NCI-H748 treated with DMSO at 0.1 percent for 48 hours (cell line): ENCODE measurements at regions not wholly inside any gene's neighbourhood (a gene's known extent, or its start where the extent isn't known, plus 50 kb on each side); places are given as distances from the start of the nearest gene placed in this dataset.

Source experiments
- DNase-seq: peaks from one replicate; lab custom pipeline; 2025; lab: John Stamatoyannopoulos, UW

- DNase-seq = no peak
These were observed 410.1 kb downstream of the OMA1 start for GRCh38 chr1:58136387-58136786.

GRCh38 chr1:58135821-58136321 lies 410.7 kb downstream of the OMA1 start:
- no peak for DNase-seq

DNA sequence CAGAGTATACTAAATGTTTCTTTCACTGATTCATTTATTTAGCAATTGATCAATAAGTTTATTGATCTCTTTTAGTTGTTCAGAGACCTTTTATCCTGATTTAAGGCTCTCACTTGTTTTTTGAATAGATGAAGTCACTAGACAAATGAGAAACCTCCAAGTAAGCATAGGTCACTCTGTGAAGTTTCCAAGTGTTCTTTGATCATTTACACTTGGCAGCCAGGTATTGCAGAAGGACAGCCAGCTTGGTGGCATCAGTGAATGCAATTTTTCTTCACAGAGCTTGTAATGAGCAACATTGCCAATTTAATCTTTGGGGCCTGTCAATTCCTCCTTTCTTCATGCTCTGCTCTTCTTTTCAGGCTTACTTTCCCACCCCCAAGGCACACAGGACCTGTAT lies 413.0 kb downstream of the OMA1 start:
- DNase-seq = no peak

GRCh38 chr1:58123051-58123450 lies 423.5 kb downstream of the OMA1 start:
- DNase-seq = no peak

- DNase-seq = no peak
These were observed 426.6 kb downstream of the OMA1 start for GRCh38 chr1:58119971-58120370.

- no peak for DNase-seq
These were observed 430.2 kb downstream of the OMA1 start for GRCh38 chr1:58116284-58116683.

DNA sequence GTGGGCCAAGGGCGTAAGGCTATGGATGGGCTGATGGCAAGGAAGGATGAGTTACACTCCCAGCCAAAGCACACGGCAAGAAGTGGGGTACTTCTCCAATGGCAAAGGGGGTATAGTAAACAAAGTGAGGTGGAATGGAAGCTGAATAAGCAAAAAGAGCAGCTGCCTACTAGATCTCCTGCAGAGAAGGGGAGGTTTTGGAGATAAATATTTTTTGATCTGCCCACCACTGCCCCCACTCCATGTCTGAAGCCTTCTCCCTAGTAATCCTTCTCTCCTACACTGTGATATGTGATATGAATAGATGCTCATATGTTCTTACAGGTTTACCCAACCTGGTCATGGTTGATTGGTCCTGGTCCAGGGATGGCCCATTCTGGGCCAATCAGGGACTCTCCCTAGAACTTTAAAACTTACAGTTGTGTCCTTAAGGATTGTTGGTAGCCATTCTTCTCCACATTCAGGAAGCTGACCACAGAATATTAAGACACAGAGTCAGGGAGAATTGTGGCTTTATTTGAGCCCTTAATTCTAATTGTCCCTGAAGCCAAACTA lies 436.8 kb downstream of the OMA1 start:
- no peak for DNase-seq

GRCh38 chr1:58108783-58109182 lies 437.7 kb downstream of the OMA1 start:
- DNase-seq = no peak

DNA sequence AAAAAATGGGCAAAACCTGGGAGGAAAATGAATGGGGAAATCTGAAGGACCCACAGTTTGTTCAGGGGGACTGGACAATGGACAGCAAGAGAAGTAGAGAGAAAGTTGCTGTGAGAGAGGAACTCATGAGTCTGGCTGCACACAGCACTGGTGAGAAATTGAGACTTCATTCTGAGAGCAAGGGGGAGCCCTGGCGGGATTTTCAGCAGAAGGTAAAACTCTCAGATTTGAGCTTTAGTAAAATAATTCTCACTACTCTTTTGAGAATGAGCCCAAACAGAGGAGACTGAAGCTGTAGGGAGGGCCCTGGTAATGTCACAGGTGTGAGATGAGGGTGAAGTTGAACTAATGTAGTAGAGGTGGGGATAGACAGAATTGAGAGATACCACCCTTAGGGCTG lies 438.6 kb downstream of the OMA1 start:
- DNase-seq = no peak

GRCh38 chr1:58104960-58105359 lies 441.6 kb downstream of the OMA1 start:
- DNase-seq = no peak

GRCh38 chr1:58096714-58097113 lies 449.8 kb downstream of the OMA1 start:
- no peak for DNase-seq

GRCh38 chr1:58095183-58095582 lies 451.3 kb downstream of the OMA1 start:
- no peak for DNase-seq

- no peak for DNase-seq
These were observed 452.3 kb downstream of the OMA1 start for GRCh38 chr1:58094221-58094620.

GRCh38 chr1:58090640-58091039 lies 455.9 kb downstream of the OMA1 start:
- DNase-seq = no peak

GRCh38 chr1:58089898-58090534 lies 456.5 kb downstream of the OMA1 start:
- no peak for DNase-seq

DNA sequence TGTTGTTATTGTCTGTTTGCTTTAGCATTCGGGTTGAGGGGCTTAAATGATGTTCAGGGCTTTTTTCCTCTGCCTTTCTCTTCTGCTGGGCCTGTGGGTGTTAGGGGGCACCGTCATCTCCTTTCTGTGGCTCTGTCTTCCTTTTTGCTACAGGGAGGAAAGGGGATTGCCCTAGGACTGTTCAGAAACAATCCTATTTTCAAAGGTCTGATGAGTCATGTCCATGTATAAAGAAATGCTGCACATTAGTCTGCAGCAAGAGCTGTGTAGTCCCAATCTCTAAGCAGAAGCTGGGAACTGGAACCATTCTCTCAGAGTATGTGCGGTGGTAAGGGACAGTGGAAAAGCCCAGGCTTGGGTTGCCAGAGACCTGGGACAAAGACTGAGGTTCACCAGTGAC lies 462.3 kb downstream of the OMA1 start:
- no peak for DNase-seq

DNA sequence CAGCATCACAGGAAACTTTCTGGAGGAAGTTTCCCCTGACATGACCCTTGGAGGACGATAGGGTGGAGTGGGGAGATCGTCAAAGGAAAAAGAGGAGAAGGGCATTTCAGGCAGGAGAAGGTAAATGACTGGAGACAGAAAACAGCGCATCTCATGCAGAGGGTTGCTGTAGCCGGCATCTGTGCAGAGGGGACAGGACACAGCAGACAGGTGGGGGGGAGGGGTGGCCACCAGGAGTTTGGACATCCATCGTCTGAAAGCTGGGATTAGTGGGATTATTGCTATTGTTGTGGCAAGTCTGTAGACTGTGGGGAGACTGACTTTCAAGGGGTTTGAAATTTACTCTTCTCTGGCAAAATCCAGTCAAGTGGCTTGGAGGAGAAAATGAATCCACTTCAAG lies 463.9 kb downstream of the OMA1 start:
- no peak for DNase-seq

DNA sequence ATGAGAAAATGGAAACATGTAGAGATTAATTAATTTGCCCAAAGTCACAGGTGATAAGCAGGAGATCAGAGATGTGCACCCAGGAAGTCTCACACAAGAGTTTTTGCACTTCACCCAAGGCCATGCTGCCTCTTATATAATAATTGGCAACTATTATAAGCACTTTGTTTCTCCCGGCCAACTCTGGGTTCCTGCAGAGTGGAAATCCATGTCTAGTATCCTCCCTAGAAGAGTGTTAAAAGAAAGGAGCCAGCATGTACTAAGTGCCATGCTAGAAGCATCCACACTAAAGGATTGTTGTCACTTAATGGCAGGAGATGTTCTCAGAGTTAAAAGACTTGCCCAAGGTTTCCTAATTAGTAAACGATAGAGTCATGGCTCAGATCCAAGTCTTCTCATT lies 470.3 kb downstream of the OMA1 start:
- DNase-seq = no peak

- DNase-seq = no peak
These were observed 471.3 kb downstream of the OMA1 start for GRCh38 chr1:58075188-58075578.

DNA sequence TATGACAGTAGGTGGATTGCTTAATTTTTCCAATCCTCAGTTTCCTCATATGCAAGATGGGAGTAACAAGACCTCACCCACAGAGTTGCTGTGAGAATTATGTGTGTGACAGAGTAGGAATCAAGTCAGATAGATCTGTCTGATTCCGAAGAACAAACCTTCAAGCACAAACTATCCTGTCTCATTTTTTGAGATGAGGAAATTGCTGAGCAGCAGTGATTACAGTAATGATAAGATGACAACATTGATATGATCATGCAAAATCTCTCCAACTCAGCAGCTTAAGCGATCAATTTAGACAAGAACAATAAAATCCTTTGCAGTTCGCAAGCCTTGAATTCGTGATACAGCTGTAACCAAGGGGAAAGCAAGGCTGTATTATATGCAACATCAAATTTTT lies 474.1 kb downstream of the OMA1 start:
- DNase-seq = no peak

GRCh38 chr1:58067082-58067481 lies 479.4 kb downstream of the OMA1 start:
- DNase-seq = no peak

- DNase-seq = no peak
These were observed 481.0 kb downstream of the OMA1 start for GRCh38 chr1:58065520-58065919.

DNA sequence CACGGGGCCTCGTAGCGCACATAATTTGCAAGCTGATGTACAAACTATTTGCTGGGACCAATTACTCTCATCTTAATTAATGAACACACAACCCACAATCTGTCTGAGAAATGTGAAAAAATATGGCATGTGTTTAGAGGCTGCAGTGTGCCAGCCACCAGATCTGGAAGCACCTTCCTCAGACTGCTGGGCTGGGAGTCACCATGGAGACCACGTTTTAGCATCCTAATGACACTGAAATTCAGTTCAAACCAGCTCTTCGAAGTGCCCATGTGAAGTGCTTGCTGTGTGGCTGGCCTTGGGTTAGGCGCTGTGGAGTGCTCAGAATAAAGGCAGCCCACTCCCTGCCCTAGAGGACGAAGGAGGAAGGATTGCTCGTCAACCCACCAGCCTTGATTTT lies 482.4 kb downstream of the OMA1 start:
- DNase-seq = peak; percentile 3

GRCh38 chr1:58063095-58063494 lies 483.4 kb downstream of the OMA1 start:
- DNase-seq = no peak
